HG03097 (cell line): ENCODE measurements at regions not wholly inside any gene's neighbourhood (a gene's known extent, or its start where the extent isn't known, plus 50 kb on each side); places are given as distances from the start of the nearest gene placed in this dataset.

Experiments
- ATAC-seq: cut with Tn5 transposase; IDR thresholded peaks from one replicate; pipeline ENCODE4 v1.9.1; 2021; ENCODE audit not compliant: unreplicated experiment, low FRiP score

DNA sequence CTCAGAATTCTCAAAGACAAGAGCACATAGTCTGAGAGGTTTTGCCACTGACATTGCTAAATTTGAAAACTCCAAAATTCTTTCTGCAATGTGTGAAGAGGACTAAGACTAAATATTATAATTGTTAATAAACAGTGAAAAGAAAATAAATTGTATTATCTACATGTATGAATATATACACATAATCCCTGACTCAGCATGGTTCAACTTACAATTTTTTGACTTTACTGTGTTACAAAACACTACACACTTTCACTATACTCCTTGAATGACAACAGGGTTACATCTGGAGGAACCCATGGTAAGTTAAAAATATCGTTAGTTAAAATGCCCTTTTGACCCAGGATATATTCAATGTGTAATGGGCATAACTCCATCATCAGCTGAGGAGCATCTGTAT is 2017.2 kb upstream of the TENM3 start:
- no peak for ATAC-seq

- ATAC-seq = no peak
These were observed 2008.5 kb upstream of the TENM3 start for GRCh38 chr4:180234730-180235129.

DNA sequence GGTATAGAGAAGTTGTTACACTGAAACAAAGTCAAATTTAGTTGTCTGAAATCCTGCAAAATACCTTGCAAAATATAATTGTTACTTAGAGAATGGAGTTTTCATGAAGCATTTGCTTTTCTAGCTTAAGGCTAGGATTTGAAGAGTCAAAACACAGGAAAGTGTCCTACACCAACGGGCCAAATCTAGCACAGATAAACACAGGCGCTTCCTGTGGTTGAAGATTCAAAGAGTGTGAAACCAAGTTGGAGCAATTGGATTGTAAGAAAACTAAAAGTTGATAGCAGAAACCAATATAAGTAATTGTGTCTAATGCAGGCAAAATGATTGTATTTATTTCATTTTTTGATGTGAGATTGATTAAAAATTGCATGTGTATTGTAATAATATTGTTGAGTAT is 2002.5 kb upstream of the TENM3 start:
- no peak for ATAC-seq

GRCh38 chr4:180253419-180253818 is 1989.8 kb upstream of the TENM3 start:
- no peak for ATAC-seq

GRCh38 chr4:180261346-180261745 is 1981.9 kb upstream of the TENM3 start:
- ATAC-seq = no peak

DNA sequence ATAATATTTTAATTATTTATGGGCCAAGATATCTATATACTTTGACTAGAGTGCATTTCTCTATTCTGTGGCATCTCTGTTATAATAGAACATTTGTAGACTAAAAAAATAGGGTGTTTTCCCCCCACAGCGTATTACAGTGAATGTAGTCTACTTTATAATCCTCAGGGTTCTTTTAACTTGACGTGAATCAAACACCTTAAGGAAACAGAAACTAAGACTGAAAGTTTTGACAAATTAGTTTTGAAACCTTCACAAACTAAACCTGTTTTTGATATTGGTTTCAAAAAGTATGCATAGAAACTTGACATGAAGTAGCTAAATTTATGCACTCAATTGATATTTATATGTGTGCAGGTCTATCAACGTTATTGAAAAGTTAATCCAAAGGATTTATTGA is 1963.1 kb upstream of the TENM3 start:
- ATAC-seq = peak; percentile 94

DNA sequence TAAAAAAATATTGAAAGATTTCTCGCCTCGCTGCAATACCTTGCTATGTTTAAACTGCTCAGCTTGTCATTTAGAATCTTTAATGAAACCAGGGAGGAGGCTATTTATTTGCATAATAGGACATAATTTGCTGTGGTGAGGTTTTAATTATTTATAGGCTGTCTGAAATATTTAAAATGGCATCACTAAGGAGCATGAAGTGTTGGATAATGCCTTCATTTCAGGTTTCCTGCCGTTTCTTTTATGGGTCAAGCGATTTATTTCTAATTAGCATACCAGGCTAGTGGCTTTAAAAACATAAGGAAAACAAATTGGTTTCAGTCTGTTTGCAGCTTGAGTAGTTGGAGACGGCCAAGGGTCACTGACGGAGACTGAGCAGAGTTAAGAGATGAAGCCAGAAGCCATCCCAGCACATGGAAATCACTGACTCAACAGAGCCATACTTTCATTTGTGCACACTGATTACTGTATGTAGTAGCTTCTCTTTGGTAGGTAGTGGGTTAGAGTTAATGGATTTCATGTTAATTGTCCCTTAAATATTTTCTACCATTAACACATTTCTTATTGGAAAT is 1962.4 kb upstream of the TENM3 start:
- no peak for ATAC-seq

GRCh38 chr4:180281724-180282123 is 1961.5 kb upstream of the TENM3 start:
- no peak for ATAC-seq

- ATAC-seq = no peak
These were observed 1958.9 kb upstream of the TENM3 start for GRCh38 chr4:180284267-180284666.

DNA sequence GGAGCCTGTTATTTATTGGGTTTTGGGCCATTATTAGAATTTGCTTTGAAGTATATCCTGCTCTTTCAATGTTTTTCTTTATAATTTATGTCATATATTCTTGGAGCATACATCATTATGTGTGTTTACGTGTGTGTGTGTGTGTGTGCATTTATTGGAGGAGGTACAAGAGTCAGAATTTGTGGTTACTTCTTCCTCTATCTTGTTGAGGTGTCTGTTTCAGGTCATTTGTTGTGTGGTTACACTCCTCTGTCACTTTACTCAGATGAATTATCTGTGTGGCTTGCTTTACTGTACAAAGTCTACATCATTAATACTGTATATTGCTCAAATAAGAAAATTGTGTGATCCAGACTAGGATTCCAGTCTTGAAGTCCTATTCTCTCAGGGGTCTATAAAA is 1957.4 kb upstream of the TENM3 start:
- no peak for ATAC-seq

GRCh38 chr4:180292339-180292738 is 1950.9 kb upstream of the TENM3 start:
- ATAC-seq = no peak

- no peak for ATAC-seq
These were observed 1947.1 kb upstream of the TENM3 start for GRCh38 chr4:180296036-180296599.

- ATAC-seq = no peak
These were observed 1938.9 kb upstream of the TENM3 start for GRCh38 chr4:180304321-180304720.

GRCh38 chr4:180310616-180311015 is 1932.6 kb upstream of the TENM3 start:
- no peak for ATAC-seq

- peak; percentile 61 for ATAC-seq
These were observed 1928.2 kb upstream of the TENM3 start for GRCh38 chr4:180314972-180315371.

- no peak for ATAC-seq
These were observed 1912.7 kb upstream of the TENM3 start for GRCh38 chr4:180330521-180330920.

- no peak for ATAC-seq
These were observed 1910.0 kb upstream of the TENM3 start for GRCh38 chr4:180333162-180333561.

DNA sequence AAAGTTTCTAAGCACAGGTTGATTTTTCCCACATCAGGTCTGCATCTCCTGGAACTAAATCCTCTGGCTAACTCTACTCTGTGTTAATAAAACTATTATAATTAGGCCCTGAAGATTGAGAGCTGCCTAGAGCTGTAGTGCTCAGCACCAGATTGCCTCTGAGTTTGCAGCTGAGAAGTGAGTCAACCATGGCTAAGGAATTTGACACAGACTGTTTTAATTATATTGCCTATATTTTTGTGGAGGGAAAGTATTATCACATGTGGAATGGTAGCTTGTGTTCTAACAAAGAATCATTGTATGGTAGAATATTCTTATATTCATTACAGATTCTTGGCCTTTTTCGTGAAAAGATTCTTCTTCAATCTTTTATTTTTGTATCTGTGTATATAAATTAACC is 1907.6 kb upstream of the TENM3 start:
- no peak for ATAC-seq

GRCh38 chr4:180336494-180337090 is 1906.6 kb upstream of the TENM3 start:
- no peak for ATAC-seq

DNA sequence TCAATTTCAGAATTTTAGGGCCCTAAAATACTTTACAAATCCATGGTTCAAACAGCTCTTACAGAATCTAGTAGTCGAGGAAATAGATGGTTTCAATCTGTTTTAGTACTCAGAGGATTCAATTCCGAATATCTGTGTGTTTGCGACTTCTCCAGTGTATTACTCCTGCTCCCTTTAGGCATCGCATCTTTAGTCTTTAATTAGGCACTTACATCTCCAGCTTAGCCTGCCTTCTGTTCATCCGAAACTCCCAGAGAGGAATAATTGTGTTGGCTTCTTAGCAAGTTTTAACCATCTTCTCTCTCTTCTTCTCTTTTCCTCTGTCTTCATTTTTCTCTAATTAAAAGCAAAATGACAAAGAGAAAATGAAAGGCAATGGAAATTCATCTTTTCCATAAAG is 1901.3 kb upstream of the TENM3 start:
- no peak for ATAC-seq

GRCh38 chr4:180350901-180351300 is 1892.3 kb upstream of the TENM3 start:
- no peak for ATAC-seq

DNA sequence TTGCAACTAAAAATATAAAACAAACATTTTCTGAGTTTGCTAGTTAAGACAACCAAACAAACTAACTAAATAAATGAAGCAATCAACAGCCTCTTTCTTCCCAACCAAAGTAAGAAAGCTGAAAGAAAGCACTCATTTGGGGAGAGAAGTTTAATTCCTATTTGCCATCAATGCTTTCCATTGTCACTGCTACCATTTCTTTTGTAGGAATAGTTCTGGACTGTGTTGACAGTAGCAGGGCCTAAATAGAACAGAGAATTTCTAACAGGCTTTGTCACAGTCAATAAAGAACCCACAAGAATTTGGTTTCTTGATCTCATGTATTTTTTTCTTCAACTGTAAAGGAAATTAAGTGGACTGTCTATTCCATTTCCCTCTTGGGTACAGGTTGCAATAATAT is 1886.4 kb upstream of the TENM3 start:
- no peak for ATAC-seq
